ENCODE measurements at regions not wholly inside any gene's neighbourhood (a gene's known extent, or its start where the extent isn't known, plus 50 kb on each side); places are given as distances from the start of the nearest gene placed in this dataset.

DNA sequence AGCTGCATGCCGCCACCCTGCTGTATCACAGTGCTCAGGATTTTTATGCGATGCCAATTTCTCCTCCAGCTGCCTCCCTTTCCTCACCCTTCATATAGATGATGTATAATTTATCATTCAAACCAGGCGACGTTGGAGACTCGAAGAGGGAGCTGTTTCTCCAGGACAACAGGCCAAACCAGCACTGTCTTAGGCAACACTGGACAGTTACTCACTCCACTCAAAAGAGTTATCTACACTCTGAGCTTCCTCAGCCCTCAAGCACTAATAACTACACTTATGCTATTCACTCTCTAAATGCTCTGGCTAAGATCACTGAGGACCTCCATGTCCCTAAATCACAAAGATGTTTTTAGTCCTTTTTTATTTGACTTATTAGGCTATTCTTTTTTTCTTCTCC is 87.3 kb upstream of the RFC3 start:
- in situ Hi-C loops (cut with MboI; ENCODE audit: low sequenced_read_pairs), result no loop called here

DNA sequence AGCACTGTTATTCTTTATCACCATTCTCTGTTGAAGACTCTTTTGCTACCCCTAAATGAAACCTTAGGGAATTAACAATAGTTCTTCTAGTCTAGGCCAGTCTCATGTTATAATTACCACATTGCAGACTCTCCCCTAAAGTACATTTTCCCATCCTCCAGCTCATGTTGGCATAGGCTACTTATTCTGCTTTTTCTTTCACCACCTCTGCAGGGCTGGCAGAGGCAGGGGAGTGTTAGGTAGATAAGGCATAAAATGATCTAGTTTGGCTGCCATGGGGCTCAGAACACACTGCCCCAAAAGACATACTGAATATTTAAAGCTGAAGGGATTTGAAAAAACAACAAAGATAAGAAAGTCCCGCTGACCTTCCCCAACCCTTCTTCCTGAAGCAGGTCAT is 82.7 kb upstream of the RFC3 start:
- in situ Hi-C loops (cut with MboI; ENCODE audit: low sequenced_read_pairs), result no loop called here

DNA sequence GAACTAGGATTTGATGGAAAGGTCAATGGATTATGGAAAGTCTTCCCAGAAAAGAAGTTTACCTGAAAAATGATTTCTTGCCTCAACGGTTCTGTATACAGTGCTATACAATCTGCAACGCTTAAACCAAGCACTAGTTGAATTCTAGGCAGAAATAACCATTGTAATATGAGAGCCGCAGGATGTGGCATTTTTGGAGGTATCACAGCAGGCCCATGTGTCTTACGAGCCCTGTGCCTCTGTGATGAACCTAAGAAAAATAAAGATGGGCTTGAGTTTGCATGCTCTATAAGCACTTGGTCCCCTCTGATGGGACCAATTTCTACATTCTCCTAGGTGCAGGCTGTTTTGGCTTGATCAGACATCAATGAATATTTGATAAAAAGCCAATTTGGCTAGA is 78.7 kb upstream of the RFC3 start:
- in situ Hi-C loops (cut with MboI; ENCODE audit: low sequenced_read_pairs), result no loop called here

DNA sequence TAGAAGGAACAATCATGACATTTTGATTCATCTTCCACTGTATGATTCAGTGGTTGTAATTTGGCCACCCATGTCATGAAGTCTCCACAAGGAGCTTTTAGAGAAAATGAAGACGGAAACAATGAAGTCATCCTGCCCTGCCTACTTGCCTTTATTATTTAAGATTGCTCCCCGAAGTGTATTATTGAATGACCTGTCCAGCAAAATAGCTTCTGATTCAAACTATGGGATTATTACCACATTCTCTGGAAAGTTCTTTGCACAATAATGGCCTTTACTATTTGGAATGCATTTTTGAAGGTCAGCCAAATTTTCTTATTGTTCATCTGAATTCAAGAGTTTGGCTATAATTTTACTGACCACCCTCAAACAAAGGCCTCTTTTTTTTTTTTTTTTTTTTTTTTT is 77.8 kb upstream of the RFC3 start:
- in situ Hi-C loops (cut with MboI; ENCODE audit: low sequenced_read_pairs), result no loop called here

DNA sequence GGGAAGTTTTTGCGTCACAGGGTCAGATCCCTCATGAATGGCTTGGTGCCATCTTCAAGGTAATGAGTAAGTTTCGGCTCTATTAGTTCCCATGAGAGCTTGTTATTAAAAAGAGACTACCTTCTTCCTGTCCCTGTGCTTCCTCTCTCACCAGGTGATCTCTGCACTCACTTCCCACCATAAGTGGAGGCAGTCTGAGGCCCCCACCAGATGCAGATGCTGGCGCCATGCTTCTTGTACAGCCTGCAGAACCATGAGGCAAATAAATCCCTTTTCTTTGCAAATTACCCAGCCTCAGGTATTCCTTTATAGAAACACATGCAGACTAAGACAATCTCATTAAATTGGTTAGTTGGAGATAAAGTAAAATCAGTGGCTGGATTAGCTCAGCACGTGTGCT is 75.6 kb upstream of the RFC3 start:
- in situ Hi-C loops (cut with MboI; ENCODE audit: low sequenced_read_pairs), result no loop called here

DNA sequence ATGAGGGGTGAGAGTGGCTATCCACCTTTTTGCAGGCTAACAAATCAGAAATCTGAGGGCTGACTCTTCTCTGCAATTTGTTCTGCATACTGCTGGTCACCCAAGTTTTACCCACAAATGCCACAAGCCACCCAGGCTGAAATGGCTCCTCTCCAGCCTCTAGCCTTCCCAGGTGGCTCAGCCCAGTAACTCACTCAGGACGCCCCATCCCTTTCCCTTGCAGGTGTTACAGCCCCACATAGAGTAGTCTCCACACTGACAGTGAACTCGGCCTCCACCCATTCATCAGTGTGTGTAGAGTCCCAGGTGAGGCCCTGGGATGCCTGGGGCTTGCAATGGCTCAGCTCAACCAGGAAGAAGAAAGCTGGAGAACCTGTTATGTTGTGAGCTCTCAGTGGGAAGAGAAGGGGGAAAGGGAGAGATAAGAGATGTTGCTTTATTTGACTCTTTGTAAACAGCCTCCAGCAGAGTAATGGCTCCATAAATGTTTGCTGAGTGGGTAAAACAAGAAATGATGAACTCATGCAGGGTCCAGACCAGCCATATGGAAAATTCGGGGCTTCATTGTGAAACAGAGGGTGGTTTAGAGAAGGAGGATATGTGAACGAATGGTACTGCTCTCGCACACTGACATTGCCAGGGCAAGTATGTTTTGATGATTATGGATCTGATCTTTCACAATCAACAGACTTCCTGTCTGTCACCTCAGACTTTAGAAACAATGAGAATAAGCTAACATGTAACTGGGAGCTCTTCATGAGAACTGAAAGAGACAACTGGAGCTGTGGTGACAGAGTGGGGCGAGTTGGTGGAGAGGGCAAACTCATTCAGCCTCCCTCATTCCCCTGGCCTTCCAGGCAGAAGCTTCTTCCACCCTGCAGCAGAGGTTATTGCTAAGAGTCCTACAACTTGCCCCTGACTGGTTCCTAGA is 74.2 kb upstream of the RFC3 start:
- in situ Hi-C loops (cut with MboI; ENCODE audit: low sequenced_read_pairs), result no loop called here

DNA sequence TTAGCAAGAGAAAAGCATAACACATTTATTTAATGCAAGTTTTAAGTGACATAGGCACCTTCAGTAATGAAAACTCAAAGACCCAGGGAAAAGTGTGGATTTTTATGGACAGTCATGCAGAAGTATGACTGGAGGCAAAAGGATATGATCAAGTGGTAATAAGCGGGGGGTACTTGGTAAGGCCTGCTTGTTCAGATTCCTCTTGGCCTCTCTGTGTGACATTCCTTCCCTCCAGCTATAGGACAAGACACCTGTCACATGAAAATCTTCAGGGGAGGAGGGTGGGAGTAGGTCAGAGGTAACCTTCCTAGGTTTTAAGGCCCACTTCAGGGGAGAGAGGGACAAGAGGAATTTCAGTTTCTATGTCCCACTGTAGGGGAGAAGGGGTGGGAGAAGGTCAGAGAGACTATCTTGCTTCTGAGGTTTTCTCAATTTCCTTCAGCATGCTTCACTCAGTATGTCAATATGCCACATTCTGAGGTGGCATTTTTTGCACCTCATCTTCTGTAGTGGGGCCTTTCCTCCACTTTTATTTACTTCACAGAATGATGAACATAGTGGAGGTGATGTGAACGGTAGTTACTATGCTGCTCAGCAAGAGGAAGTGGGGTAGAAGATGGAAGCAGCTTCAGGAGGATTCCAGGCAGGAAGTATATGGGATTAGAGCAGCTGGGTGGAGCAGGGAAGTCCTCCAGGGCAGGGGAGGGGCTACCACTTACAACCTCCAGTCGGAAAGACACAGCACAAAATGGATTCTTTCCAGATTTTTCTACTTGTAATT is 73.2 kb upstream of the RFC3 start:
- in situ Hi-C loops (cut with MboI; ENCODE audit: low sequenced_read_pairs), result no loop called here

DNA sequence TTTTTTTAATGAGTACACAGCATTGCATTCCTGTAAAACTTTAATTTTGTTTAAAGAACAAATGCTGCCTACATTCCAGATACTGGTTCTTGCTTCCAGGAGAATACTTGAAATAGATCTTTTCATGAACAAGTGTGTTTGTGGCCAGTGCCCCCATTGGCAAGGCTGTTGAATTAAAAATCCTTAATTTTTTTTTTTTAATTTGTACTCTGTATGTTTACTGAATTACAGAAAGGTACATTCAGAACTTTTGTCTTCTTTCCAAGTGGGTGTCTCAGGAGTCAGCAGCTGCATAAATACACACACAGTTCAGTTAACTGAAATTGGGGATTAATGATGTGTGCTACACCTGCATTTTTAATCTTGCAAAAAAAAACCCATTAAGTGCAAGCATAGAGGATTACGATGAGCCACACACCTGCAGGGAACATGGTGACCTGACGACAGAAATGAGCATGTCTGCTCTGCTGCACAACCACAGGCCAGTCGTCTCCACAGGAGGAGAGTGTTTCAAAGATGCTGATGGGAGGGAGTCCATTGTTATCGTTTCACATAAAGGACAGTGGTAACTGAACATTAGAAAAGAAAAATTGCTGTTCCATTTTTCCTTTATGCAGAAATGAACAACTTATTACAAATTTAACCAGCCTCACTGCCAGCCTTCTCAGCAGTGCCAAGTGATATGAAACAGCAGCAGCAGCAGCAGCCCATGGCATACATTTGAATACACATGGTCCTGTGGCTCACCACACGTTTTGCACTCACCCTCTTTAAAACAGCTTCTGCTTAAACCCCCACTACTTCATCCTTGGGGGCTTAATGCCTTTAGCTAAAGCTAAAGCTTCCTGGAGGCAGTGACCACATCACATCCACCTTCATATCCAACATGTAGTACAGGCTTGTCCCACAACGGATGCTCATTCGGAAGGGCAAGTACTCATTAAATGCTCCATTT is 72.3 kb upstream of the RFC3 start:
- in situ Hi-C loops (cut with MboI; ENCODE audit: low sequenced_read_pairs), result no loop called here

DNA sequence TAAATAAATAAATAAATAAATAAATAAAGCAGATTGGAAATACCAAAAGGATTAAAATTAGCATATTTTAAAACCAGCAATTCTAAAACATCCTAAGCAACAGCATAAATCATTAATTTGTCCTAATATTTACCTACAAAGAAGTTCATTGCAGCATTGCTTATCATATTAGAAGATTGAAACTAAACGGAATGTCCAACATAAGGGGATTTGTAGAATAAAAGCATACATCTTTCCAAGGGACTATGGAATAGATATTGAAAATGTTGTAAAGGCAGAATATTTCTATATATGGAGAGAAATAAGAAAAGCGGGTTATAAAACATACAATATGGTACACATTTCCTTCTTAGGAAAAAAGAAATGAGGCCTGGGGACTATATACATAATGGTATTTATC is 71.1 kb upstream of the RFC3 start:
- in situ Hi-C loops (cut with MboI; ENCODE audit: low sequenced_read_pairs), result no loop called here

DNA sequence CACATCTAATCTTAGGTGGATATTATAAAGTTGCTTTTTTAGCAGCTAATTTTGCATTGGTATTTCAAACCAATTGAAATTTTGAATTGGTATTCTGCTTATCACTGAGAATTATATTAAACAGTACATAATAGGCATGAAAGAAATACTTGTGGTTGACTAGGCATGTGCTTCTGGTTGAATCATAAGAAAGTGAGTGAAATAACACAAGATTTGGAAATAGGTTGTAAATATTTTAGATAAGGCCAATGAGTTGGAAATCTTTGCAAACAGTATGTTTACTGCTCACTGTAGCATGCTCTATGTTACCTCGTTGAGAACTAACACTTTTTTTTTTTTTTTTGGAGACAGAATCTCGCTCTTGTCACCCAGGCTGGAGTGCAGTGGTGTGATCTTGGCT is 66.8 kb upstream of the RFC3 start:
- in situ Hi-C loops (cut with MboI; ENCODE audit: low sequenced_read_pairs), result no loop called here

DNA sequence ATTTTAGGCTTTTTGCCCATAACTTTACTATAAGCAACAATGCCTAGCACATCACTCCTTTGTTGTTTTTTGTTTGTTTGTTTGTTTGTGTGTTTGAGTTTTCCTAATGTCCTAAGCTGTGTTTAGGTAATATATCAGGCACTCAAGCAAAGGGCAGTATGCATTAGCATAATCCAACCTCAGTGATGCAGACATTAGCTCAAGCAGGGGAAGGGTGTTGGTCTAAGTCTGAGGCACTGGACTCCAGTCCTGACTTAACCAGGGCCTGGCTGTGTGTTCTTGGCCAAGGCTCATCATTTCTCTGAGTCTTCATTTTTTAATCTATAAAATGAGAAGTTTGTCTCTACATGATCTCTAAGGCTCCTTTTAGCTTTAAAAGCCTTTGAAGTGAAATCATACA is 65.9 kb upstream of the RFC3 start:
- in situ Hi-C loops (cut with MboI; ENCODE audit: low sequenced_read_pairs), result no loop called here

DNA sequence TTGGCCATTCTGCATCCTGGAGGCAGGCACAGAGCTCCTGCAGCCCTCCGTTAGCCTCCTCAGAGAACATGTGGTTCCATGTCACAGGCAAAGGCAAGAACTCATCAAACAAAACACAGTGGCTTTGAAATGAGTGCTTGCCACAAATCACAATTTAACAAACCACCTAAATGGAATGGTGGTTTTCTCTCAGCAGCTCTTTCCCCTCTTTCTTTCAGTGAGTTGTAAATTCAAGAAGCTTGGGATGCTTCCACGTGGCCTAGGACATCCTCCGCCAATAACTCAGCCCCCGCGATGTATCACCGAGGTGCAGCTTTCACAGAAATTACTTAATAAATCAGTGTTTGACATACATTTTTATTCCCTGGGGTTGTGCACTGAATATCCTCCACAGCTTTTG is 65.4 kb upstream of the RFC3 start:
- in situ Hi-C loops (cut with MboI; ENCODE audit: low sequenced_read_pairs), result no loop called here

DNA sequence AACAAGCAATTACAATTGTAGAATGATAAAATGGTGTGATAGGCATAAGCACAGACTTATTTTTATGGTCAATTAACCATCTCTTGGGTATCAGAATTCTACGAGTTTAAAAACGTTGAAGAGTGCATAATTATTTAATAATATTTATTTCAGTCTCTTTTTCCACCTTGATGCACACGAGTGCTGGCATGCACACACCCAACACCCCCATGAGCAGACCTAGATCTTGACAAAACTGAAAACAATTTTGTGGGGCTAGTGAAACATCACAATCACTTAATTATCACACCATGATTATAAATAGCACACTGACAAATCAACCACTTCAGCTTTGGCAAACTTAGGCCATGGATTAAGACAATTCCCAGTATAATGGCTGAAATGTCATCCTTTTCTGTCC is 61.0 kb upstream of the RFC3 start:
- in situ Hi-C loops (cut with MboI; ENCODE audit: low sequenced_read_pairs), result no loop called here

DNA sequence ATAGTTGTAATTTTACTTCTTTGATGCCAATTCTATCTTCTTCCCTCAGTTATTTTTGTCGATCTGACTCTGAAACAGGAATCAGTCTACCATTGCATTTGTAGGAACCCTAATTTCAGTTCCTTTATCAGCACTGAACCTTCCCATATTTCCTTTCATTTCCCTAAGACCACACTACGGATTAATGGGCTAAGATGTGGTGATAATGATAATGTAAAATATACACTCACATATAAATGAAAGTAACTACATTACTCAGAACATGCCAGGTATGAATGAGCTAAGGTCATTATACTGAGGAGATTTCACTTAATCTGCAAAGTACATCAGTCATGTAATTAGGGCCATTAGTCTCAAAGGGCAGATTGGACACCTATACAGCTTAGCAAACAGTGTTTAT is 60.2 kb upstream of the RFC3 start:
- in situ Hi-C loops (cut with MboI; ENCODE audit: low sequenced_read_pairs), result no loop called here

DNA sequence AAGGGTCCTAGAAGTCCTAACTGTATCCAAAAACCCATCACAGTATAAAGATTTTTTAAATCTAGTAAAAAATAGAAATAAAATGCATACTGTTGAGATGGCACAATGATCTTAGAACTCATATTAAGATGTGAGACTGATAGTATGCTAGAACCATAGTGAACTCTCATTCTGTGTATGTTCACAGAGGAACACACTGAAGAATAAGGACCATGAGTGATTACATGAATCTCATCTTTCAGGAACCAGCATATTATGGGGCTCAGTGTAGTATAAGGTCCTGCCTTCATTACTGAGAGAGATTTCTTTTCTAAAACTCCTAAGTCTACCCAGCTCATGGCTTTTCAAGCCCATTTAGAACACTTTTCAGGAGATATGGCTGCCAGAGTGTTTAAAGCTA is 59.8 kb upstream of the RFC3 start:
- in situ Hi-C loops (cut with MboI; ENCODE audit: low sequenced_read_pairs), result no loop called here

DNA sequence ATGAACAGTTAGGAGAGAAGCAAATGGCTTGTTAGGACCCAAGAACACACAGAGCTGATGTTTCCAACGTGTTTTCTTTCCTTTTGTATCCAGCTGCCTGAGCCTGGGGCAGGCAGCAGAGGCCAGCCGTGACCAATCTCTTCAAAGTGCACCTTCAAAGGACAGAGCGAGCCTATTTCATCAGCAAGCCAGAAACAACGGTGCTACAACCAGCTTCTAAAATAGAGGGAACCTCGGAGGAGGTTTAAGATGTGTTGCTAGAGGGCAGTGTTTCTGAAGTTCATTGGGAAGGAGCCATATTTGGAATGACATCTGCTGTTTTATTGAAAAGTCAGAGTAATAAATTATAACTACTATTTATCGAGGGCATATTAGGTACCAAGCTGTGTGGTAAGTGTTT is 56.2 kb upstream of the RFC3 start:
- in situ Hi-C loops (cut with MboI; ENCODE audit: low sequenced_read_pairs), result no loop called here

DNA sequence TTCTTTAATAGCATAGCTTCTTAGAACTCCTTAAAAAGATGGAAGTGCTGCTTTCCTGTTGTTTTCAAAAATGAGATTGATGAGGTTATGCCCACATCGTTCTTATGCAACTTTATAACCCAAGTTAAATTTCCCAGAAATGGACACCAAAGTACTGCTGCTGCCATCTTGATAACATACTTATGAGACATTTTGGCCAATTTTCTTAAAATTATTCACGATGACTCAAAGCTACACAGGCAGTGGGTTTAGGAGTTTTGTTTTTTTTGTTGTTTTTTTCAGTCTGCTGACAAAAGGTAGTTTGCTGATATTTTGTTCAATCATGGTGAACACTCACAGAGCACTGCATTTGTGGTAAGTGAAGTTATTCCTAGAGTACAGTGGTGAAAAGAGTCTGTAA is 54.9 kb upstream of the RFC3 start:
- in situ Hi-C loops (cut with MboI; ENCODE audit: low sequenced_read_pairs), result no loop called here

DNA sequence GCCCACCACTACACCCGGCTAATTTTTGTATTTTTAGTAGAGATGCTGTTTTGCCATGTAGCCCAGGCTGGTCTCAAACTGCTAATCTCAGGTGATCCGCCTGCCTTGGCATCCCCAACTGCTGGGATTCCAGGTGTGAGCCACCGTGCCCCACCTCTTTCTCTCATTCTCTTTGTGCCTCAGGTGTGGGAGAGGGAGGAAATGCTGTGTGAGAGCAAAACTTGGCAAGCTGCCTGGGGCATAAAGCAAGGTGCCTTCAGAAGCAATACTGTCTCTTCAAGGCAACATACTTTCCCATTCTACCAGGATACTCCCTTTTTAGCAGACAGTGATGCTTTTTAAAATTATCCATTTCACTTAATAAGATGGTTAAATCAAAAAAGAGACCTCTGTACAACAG is 53.2 kb upstream of the RFC3 start:
- in situ Hi-C loops (cut with MboI; ENCODE audit: low sequenced_read_pairs), result no loop called here

DNA sequence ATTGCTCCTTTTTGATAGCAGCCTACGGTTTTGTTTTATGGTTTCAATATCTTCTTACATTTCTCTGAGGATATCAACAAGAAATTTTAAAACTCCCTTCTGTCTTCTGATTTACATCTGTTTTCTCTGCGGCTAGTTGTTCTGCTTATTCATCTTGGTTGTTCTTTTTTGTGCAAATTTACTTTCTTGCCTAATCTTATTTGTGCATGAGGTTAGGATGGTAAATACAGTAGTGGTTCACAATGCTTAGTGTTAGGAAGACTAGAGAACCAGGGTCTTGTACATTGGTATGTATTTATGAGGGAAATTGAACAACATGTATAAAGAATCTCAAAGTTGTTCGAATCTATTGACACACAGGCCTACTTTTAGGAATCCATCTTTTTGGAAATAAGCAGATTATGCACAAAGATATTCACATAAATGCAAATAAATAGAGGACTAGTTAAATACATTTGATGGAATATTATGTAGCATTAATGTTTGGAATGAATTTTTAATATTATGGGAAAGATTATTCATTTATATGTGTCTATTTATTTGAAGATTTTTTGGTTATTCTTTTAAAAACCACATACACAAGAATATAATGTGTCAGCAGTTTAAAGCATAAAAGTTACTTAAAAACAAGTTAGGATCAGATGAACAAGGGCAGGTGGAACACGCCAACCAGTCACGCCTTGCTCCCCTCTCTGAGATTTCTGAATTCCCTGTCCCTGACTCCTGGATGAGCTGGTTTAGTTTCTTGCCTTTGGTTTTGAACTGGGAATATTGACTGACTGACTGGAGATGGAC is 51.4 kb upstream of the RFC3 start:
- in situ Hi-C loops (cut with MboI; ENCODE audit: low sequenced_read_pairs), result no loop called here

DNA sequence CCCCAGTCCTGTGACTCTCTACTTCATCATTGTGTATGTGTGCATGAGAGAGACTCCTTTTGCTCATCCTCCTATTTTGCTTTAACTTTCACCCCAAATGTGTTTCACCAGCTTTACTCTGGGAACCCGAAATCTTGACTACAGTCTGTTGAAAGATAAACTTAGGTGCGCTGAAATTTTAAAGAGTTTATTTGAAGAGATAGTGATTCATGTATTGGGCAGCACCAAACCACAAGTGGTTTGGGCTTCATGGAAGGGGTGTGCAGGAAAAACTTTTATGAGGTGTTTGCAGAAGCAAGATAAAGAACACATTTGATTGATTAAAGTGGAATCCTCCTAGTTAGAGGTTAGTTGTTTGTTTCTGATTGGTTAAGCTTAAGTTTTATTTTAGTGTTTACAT is 50.8 kb upstream of the RFC3 start:
- in situ Hi-C loops (cut with MboI; ENCODE audit: low sequenced_read_pairs), result no loop called here
